ACHN (cell line): ENCODE measurements at regions not wholly inside any gene's neighbourhood (a gene's known extent, or its start where the extent isn't known, plus 50 kb on each side); places are given as distances from the start of the nearest gene placed in this dataset.

Experiments used
- DNase-seq: peaks from one replicate; pipeline ENCODE4 v3.0.0-alpha.2; 2015
- in situ Hi-C: cut with HindIII; loops from 2 replicates; pipeline ENCODE4 v1.10.0; 2017; ENCODE audit warnings: low sequenced_read_pairs, low pct_ligation_motif_present, low pct_unique_long_range_greater_than_20kb

- in situ Hi-C loops = no loop called here
- no peak for DNase-seq
These were observed 158.5 kb upstream of the ALKAL2 start for GRCh38 chr2:446303-446874.

DNA sequence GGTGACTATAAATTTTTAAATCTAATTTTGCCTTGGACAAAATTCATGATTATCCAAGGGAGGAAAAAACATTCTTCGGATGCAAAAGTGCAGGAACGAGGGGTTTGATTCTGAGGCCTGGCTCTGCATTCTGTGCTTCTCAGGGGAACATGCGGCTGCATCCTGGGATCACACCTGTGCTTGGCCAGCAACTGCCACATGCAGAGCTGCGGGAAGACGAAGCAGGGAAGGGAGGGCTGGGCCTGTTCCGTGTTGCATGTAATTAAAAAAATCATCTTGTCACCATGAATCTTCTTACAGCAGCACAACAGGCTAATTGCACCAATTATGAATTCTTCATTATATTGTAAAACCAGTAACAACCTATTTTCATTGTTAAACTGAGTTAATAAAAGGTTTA lies 158.0 kb upstream of the ALKAL2 start:
- in situ Hi-C loops = no loop called here
- no peak for DNase-seq

DNA sequence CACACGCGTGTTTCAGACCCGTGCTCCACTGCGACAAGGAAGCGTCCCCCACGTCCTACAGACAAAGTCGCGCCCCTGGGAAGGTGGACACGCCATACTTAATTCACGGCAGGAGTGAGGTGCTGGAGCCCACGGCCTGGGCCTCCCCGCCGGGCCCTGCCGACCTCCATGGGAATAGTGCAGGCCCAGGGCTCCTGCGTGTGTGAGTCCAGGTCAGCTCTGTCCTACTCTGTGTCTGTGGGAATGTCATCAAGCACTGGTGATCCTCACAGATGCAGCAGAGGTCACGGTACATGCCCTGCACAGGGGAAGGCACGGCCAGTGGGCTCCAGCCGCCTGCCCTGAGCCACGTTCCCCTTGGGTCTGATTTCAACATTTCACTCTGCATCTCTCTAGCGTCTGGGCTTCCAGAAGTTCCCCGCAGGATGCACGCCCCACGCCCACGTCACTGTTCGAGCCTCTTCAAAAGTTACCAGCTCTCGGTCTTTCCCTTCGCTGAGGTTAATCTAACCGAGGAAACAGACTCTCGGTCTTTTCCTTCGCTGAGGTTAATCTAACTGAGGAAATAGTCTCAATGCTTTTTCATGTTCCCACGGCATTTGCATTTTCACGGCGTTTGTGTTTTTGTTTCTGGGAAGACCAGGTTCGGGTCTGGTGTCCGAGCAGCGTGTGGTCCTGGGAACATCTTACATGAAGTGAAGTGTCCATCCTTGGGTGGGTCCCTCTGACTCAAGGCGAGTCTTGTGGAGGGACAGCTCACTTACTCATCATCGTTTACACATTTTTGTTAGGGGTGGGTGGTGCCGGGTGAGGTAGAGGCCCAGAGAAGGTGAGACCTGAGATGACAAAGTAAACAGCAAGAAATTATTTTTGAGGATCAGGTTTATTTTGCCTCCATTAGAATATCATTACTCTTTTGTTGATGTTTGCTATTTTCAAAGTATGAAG lies 157.3 kb upstream of the ALKAL2 start:
- DNase-seq = no peak
- in situ Hi-C loops = no loop called here

- DNase-seq = no peak
- in situ Hi-C loops = no loop called here
These were observed 155.8 kb upstream of the ALKAL2 start for GRCh38 chr2:443741-444140.

DNA sequence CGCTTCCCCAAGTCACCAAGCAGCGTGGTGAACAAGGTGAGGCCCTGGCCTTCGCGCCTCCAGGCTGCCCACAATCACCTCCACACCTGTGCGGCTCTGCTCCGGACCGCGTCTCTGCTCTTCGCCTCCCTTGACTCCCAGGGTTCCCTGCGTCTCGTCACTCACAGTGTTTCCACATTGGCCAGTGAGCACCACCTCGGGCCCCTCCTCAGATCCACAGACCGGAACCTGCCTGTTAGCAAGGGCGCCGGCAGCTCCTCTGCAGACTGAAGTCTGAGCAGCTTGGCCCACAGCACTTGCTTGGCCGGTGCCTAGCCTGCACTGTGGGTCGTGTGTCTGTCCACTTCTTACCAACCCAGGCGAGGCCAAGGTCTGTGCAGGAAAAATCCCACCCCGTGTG lies 155.3 kb upstream of the ALKAL2 start:
- no peak for DNase-seq
- in situ Hi-C loops = no loop called here

GRCh38 chr2:441258-442022 lies 153.5 kb upstream of the ALKAL2 start:
- in situ Hi-C loops = no loop called here
- DNase-seq = no peak

- in situ Hi-C loops = no loop called here
- DNase-seq = no peak
These were observed 152.5 kb upstream of the ALKAL2 start for GRCh38 chr2:440403-440740.

DNA sequence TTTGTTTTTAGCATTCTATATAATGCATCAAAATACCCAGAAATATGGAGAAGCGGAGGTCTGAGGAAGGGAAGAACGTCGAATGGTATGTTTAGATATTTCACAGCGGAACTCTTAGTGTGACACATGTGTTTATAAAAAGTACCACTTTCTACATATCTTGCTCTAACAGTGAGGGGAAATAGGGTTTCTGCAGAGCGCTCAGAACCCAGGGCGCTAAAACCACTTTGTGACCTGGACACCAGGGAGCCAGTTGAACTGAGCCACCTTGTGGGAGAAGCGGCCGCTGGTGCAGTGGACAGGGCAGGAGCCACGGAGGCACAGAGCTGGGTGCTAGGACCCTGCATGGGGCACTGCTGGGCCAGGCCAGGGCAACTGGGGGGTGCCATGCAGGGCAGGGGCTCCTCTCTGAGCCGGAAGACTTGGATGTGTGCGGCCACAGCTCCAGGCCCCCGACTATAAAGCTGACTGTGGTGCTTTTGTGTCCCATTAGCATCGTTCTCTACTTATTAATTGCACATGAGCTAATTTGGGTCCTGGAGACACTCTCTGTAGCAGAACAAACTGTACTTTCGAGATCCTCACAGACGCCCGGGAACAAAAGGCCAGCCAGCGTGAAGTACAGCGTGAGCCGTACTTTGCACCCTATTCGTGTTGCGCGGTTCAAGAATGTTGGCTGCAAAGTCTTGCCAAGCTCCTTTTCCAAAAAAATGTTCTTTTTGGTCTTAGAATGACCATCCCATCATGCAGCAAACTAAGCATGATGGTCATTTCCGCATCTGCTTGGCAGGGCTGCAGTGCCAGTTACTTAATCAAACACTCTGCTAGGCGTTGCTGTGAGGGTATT lies 151.9 kb upstream of the ALKAL2 start:
- no peak for DNase-seq
- in situ Hi-C loops = no loop called here

GRCh38 chr2:439077-439476 lies 151.2 kb upstream of the ALKAL2 start:
- DNase-seq = no peak
- in situ Hi-C loops = no loop called here

DNA sequence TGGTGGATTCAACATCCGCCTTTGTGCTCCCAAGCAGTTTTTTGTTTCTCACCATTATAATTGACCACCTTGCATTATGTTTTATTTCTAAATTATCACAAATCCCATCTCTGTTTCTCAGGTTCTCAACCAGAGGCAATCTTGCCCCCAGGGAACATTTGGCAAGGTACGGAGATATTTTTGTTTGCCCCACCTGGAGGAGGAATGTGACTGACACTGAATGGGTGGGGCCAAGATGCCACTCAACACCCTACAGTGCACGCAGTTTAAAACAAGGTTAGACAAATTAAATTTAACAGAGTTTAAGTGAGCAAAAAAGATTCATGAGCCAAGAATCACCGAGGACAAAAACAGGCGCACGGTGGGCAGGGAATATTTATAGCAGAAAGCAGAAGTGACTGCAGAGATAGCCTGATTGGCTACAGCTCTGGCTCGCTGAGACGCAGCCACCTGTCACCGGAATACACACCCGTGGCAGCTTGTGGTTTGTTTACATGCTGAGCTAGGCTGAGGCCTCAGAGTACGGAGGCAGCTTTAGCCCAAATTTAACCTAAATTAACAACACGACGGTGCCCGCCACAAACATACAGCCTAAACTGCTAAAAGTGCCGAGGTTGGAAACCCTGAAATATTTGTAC lies 150.0 kb upstream of the ALKAL2 start:
- no peak for DNase-seq
- in situ Hi-C loops = no loop called here

- in situ Hi-C loops = no loop called here
These were observed 149.3 kb upstream of the ALKAL2 start for GRCh38 chr2:437180-437579.

GRCh38 chr2:436205-436604 lies 148.3 kb upstream of the ALKAL2 start:
- in situ Hi-C loops = no loop called here
- no peak for DNase-seq

More at GRCh38 chr2:437180-437579, 149.3 kb upstream of the ALKAL2 start:
- DNase-seq = no peak

- in situ Hi-C loops = no loop called here
- no peak for DNase-seq
These were observed 146.7 kb upstream of the ALKAL2 start for GRCh38 chr2:434625-435024.

DNA sequence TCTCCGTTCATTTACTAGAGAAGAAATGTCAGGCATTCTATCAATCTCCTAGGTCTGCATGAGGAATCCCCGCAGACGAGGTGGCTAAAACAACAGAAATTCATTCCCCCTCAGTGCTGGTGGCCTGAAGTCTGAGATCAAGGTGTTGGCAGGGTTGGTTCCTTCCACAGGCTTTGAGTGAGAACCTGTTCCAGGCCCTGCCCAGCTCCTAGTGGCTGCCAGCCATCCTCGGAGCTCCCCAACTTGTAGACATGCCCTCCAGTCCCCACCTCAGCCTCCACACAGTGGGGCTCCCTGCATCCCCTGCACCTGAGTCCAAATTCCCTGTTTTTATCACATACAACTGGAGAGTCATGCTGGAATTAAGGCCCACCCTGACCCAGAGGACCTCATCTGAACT lies 145.3 kb upstream of the ALKAL2 start:
- DNase-seq = no peak
- in situ Hi-C loops = no loop called here

DNA sequence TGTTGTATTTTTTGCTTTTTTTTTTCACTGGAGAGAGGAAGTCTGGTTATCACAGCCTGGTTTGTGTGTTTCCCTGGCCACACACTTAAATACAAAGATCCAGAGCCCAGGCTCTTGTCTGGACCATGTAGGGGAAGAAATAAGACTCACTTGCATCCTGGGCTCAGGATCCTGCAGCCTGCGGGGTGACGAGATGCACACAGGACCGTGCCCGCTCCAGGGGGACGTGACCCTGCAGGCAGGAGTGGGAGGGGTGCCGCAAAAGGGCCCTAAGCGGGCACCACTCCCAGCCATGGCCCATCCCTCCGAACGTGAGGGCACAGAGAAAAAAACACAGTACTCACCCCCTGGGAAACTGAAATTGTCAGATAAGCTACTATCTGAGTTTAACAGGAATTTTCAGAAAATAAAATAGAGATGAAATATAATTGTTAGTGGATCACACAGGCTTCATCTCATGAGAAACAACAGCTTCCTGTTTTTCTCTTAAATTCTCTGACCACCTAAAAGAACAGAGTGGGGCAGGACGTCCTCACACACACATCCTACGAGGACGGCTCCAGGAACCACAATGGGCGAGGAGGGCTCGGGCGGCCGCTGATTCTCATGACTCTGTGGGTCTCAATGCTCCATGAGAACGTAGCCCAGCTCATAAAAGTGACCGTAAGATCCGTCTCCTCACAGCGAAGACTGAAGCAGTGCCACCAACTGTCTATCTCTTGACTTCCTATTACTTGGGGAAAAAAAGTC lies 142.6 kb upstream of the ALKAL2 start:
- DNase-seq = no peak
- in situ Hi-C loops = no loop called here

GRCh38 chr2:429575-430254 lies 141.8 kb upstream of the ALKAL2 start:
- in situ Hi-C loops = no loop called here
- no peak for DNase-seq

- DNase-seq = no peak
- in situ Hi-C loops = no loop called here
These were observed 141.3 kb upstream of the ALKAL2 start for GRCh38 chr2:429142-429541.
